Activated naive CD4-positive, alpha-beta T cell treated with anti-CD3 and anti-CD28 coated beads for 36 hours (primary cell): ENCODE measurements at regions not wholly inside any gene's neighbourhood (a gene's known extent, or its start where the extent isn't known, plus 50 kb on each side); places are given as distances from the start of the nearest gene placed in this dataset.
A peak's percentile ranks its signal among the peaks of the same experiment; 100 is the strongest.

Experiments used
- CTCF ChIA-PET: fragments of 350-600 bp; sonication (Branson Sonifier 250); formaldehyde crosslinking; loops from one replicate; lab custom pipeline; 2021; ENCODE audit warnings: antibody characterized with exemption; lab: Charles Lee
- DNase-seq: peaks from one replicate; pipeline ENCODE4 v3.0.0-alpha.2; 2020
- H3K27ac Mint-ChIP-seq: one replicate; pipeline ENCODE4 v1.8.0; 2021; ENCODE audit warnings: mild to moderate bottlenecking, mixed read lengths
- H3K27me3 Mint-ChIP-seq: one replicate; pipeline ENCODE4 v1.8.0; 2021; ENCODE audit warnings: low read depth, mixed read lengths
- H3K36me3 Mint-ChIP-seq: one replicate; pipeline ENCODE4 v1.8.0; 2021; ENCODE audit warnings: low read depth, mixed read lengths
- H3K4me1 Mint-ChIP-seq: one replicate; pipeline ENCODE4 v1.8.0; 2021; ENCODE audit warnings: low read depth, mixed read lengths
- H3K4me3 Mint-ChIP-seq: one replicate; pipeline ENCODE4 v1.8.0; 2021; ENCODE audit warnings: mild to moderate bottlenecking, moderate library complexity, mixed read lengths
- H3K9me3 Mint-ChIP-seq: one replicate; pipeline ENCODE4 v1.8.0; 2021; ENCODE audit warnings: mixed read lengths
- intact Hi-C: fragments of 100-400 bp; cut with micrococcal nuclease; formaldehyde crosslinking; loops from one replicate; pipeline ENCODE4 v1.15.1; 2023

DNA sequence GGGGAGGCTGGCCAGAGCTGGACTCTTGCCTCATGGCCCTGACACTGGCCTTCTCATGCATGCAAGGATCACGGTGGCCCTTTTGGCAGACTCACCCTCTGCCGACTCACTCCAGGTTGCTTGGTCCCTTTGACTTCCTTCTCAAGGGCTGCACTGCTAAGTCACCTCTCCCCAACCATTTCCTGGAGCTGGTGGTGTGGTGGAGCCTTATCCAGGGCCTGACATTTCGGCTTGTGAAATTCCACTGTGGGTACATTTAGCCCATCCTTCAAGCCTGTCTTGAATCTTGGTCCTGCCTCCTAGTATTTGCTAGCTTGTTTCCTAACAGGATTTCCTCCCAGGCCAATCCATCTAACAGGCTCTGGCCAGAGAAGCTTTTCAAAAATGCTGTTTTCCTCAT is 52.6 kb upstream of the JUN start:
- Mint-ChIP-seq H3K4me3 (no peak overlapping the region), H3K27me3 (no peaks in the 10 kb centered on the region), H3K27ac (no peak overlapping the region), H3K9me3 (no peaks in the 10 kb centered on the region), H3K4me1 (no peaks in the 10 kb centered on the region), H3K36me3 (no peaks in the 10 kb centered on the region)
- no peak for DNase-seq
- CTCF ChIA-PET: no interaction called here
- intact Hi-C loops: no loop called here

DNA sequence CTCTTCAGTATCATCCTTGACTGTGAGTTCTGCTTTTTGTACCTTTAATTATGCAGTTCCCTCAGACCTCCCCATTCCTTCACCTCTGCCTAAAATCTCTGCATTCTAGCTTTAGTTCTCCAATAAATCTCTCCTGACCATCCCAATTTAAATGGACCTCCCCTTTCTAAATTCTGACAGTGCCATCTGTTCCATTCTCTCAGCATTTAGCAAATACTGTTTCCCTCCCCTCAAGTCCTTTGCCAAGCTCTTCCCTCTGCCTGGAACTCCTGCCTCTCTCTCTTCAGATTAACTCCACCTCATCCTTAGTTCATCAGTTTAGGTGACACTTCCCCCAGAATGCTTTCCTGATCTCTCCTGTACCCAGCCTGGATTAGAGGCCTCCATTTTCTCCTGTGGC is 54.0 kb upstream of the JUN start:
- Mint-ChIP-seq H3K4me1 (no peaks in the 10 kb centered on the region), H3K27me3 (no peaks in the 10 kb centered on the region), H3K4me3 (no peak overlapping the region), H3K9me3 (no peaks in the 10 kb centered on the region), H3K36me3 (no peaks in the 10 kb centered on the region), H3K27ac (no peak overlapping the region)
- DNase-seq: no peak
- intact Hi-C loops: no loop called here
- CTCF ChIA-PET: no interaction called here

DNA sequence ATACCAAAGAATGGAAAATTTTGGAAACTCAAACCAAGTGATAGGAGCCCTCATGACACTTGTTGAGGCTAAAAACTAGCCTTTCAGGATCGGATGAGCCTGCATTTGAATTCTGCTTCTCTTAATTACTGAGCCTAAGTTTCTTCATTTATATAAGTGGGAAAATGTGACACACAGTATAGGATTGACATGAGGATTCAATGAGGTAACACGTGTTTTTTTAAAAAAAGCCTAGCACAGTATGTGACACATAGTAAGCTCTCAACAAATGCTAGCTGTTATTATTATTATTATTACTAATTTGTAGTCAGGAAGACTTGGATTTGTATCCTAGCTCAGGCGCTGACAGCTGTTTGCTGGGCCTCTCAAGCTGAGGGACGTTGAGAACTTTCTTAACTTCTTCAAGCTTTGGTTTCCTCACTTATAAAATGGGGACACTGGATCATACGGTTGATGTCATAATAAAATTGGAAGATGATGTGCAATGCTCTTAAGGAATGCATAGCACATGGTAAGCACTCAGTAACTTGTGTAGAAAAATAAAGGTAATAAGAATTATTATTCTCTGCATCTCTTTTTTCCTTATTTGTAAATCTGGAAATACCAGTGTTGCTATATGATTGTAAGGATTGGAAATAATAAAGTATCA is 55.4 kb upstream of the JUN start:
- Mint-ChIP-seq H3K4me3 (no peak overlapping the region), H3K4me1 (no peaks in the 10 kb centered on the region), H3K27ac (no peak overlapping the region), H3K27me3 (no peaks in the 10 kb centered on the region), H3K36me3 (no peaks in the 10 kb centered on the region), H3K9me3 (no peaks in the 10 kb centered on the region)
- no peak for DNase-seq
- CTCF ChIA-PET: interaction anchor here (0.6 to 0.9 kb wide), 2 partner anchors 56 to 213 kb away, joined by 3 read pairs; no protein-coding TSS in a partner anchor
- intact Hi-C loops: no loop called here

DNA sequence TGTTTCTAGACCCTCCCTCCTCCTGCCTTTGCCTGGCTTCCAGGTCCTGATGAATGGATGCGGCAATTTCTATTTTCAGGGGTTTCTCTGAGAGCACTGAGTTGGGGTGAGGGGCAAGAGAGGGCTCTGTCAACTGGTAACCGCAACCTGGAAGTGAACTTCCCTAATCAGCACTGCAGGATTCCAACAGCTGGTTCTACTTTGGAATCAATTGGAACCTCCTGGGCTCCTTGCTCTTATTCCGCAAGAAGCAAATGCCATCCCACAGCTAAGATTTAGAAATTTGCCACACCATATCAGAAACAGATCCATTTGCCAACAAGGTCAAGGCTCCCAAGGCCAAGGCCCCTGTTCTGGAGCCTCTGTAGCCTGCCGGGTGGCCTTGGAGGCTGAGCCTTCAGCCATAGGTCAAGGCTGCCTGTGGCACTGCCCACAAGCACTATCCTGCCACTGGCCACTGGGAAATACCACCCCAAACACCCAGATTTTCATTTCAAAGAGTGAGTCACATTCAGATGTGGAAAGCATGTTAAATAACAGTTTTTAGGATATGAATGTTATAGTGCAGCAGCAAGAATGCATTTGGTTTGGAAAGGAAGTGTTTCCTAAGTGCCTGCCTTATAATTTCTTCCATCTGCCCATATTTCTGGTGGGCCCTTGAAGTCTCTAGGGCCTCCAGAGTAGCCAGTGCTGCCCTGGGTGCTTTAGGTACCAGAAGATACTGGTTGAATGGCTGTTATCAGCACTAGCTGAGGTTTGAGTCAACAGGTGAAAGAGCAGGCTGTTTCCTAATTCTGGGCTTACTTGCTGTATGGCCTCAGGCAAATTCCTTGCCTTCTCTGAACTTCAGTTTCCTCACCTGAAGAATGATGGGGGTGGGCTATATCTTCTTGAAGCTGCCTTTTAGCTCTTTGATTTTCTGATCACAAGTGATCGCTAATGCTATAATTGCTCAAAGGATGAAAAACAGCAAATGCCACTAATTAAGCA is 56.3 kb upstream of the JUN start:
- H3K9me3 Mint-ChIP-seq: no peaks in the 10 kb centered on the region
- no peaks in the 10 kb centered on the region for H3K4me1 Mint-ChIP-seq
- DNase-seq: no peak
- H3K4me3 Mint-ChIP-seq: no peak overlapping the region
- intact Hi-C loops: loop anchor here (2.0 kb wide), 1 partner anchor 55 kb away; the partner anchor contains the start of gene JUN
- no peak overlapping the region for H3K27ac Mint-ChIP-seq
- no peaks in the 10 kb centered on the region for H3K36me3 Mint-ChIP-seq
- CTCF ChIA-PET: no interaction called here
- no peaks in the 10 kb centered on the region for H3K27me3 Mint-ChIP-seq

DNA sequence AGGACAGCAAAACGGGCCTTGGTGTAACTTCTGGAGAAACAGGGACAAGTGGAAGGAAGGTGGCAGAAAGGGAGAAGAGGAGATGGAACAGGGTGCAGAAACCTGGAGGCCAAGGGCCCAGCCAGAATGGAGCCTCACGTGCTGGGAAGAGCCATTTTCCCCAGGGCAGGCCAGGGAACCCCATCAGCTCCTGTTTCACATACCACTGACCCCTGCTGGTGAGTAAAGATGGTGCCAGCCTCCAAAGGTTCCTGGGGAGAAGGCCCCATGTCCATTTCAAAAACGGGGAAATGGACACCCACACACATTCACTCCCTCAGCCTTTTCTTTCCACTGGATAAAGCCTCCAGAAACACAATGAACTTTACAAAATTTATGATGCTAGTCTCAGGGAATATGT is 57.6 kb upstream of the JUN start:
- Mint-ChIP-seq H3K9me3 (no peaks in the 10 kb centered on the region), H3K27me3 (no peaks in the 10 kb centered on the region), H3K4me1 (no peaks in the 10 kb centered on the region), H3K27ac (no peak overlapping the region), H3K4me3 (no peak overlapping the region), H3K36me3 (no peaks in the 10 kb centered on the region)
- intact Hi-C loops: loop anchor here (2.0 kb wide), 1 partner anchor 57 kb away; the partner anchor contains the start of gene JUN
- CTCF ChIA-PET: interaction anchor here (0.5 to 1.1 kb wide), 2 partner anchors 19 to 219 kb away, joined by 3 to 4 read pairs; no protein-coding TSS in a partner anchor
- peak; percentile 16 for DNase-seq

DNA sequence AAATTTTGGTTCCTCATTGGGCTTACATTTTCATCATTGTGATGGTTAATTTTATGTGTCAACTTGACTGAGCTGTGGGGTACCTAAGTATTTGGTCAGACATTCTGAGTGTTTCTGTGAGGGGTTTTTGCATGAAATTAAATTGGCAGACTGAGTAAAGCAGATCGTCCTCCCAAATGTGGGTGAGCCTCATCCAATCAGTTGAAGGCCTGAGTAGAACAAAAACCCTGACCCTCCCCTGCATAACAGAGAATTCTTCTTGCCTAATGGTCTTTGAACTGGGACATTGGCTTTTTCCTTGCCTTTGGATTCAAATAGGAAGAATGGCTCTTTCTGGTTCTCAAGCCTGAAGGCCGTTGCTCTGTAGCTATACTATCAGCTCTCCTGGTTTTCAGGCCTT is 59.1 kb upstream of the JUN start:
- CTCF ChIA-PET: interaction anchor here (0.9 kb wide), 1 partner anchor 142 kb away, joined by 7 read pairs; no protein-coding TSS in a partner anchor
- Mint-ChIP-seq H3K36me3 (no peaks in the 10 kb centered on the region), H3K4me1 (no peaks in the 10 kb centered on the region), H3K9me3 (no peaks in the 10 kb centered on the region), H3K4me3 (no peak overlapping the region), H3K27ac (no peak overlapping the region), H3K27me3 (no peaks in the 10 kb centered on the region)
- no peak for DNase-seq
- intact Hi-C loops: no loop called here

DNA sequence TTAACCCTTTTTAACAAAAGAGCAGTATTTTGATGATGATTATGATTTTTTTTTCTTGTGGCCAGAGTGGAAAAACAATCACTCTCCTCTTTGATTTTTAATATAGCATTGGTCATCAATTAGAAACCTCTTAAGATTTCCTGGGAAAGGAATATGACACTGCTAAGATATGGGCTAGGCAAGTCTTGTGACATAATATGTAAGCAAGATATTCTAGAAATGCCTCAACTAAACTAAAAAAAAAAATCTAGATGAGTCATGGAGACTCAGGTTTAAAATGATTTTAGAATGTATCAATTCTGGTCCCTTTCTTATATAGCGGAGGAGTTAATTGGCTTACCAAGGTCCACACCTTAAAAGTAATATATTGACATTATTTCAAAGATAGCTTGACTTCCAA is 60.3 kb upstream of the JUN start:
- H3K4me1 Mint-ChIP-seq: no peaks in the 10 kb centered on the region
- no peak overlapping the region for H3K27ac Mint-ChIP-seq
- no peaks in the 10 kb centered on the region for H3K9me3 Mint-ChIP-seq
- intact Hi-C loops: no loop called here
- H3K4me3 Mint-ChIP-seq: no peak overlapping the region
- CTCF ChIA-PET: interaction anchor here (0.9 kb wide), 1 partner anchor 144 kb away, joined by 7 read pairs; no protein-coding TSS in a partner anchor
- H3K36me3 Mint-ChIP-seq: no peaks in the 10 kb centered on the region
- DNase-seq: no peak
- no peaks in the 10 kb centered on the region for H3K27me3 Mint-ChIP-seq

DNA sequence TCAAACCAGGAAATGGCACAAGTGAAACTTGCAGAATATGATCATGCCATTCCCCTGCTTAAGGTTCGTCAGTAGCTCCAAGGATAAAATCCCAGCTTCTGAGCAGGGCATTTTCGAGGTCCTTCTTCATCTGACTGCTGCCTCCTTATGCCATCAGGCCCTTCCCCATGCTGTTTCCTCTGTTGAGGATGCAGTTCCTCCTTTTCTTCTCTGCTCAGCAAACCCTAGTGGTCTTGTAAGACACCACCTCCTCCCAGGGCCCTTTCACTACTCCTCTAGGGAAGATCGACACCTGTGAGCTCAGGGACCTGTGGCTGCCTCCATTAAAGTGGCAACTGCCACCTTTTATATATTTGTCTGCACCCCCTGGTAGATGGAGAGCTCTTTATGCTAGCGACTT is 62.1 kb upstream of the JUN start:
- no peak overlapping the region for H3K27ac Mint-ChIP-seq
- CTCF ChIA-PET: interaction anchor here (0.8 kb wide), 1 partner anchor 55 kb away, joined by 3 read pairs; no protein-coding TSS in a partner anchor

DNA sequence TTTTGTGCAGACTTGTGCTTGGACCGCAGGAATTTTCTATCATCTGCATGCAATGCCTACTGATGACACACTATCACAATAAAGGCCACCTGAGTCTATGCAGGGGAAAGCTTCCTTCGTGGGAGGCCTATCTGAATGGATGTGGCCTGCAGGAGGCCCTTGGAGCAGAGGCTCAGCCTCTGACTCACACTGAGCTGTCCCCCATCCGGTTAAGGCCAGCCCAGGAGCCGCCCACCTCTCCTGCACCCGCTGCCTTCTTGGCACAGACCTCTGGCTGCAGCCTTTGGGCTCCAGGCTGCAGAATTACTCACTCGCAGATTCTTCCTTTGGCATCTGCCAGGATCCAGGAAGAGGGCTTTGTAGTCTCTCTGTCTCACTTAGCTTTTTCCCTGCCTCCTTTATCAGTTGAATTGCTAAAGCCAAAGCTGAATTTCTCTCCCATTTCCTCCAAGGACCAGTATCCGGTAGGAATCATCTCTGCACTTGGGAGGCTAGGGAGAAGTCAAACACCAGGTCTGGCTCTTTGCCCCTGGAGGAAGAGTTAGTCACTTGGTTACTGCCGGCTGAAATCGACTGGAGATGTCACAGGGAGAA is 65.1 kb upstream of the JUN start:
- Mint-ChIP-seq H3K27ac (no peak overlapping the region), H3K27me3 (no peaks in the 10 kb centered on the region), H3K4me3 (no peak overlapping the region), H3K36me3 (no peaks in the 10 kb centered on the region), H3K9me3 (no peaks in the 10 kb centered on the region), H3K4me1 (no peaks in the 10 kb centered on the region)
- CTCF ChIA-PET: no interaction called here
- no peak for DNase-seq
- intact Hi-C loops: no loop called here

More for the DNA sequence above, 62.1 kb upstream of the JUN start:
- Mint-ChIP-seq H3K4me1 (no peaks in the 10 kb centered on the region), H3K36me3 (no peaks in the 10 kb centered on the region), H3K9me3 (no peaks in the 10 kb centered on the region), H3K4me3 (no peak overlapping the region), H3K27me3 (no peaks in the 10 kb centered on the region)
- intact Hi-C loops: no loop called here
- DNase-seq: no peak

DNA sequence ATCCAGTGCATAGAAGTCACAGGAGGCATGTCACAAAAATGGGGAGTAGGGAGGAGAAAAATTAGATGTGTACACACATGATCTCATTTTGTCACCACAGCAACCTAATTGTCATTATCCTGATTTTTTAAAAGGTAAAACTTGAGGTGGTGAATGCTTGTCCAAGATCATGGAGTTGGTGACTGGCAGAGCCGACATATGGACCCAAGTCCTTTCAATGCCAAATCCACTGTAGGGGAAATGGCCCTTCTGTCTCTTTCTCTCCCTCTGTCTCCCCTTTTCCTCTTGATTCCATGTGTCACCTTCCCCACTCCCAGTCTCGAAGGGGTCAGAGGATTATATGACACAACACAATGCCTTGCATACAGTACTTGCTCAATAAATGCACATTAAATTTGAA is 65.7 kb upstream of the JUN start:
- H3K27ac Mint-ChIP-seq: no peak overlapping the region
- H3K27me3 Mint-ChIP-seq: no peaks in the 10 kb centered on the region
- H3K9me3 Mint-ChIP-seq: no peaks in the 10 kb centered on the region
- no peak for DNase-seq
- H3K4me3 Mint-ChIP-seq: no peak overlapping the region
- CTCF ChIA-PET: no interaction called here
- intact Hi-C loops: no loop called here
- peaks cover 2% of the 10 kb centered on the region for H3K4me1 Mint-ChIP-seq
- no peaks in the 10 kb centered on the region for H3K36me3 Mint-ChIP-seq

DNA sequence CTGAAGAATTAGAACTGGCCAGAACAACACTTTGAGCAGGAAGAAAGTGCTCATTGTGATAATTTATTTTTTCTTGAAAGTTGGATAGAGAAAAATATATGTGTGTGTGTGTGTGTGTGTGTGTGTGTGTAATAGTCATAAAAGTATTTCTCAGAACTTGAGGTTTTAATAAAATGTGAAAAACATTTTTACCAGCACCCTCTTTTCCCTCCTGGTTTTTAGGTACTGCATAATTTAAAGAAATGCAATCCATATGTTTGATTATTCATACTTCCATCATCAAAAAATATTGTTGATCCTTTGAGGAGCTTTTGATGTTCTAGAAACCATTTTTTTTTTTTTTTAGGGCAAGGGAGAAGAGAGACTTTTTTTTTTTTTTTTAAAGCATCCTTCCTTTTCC is 66.8 kb upstream of the JUN start:
- Mint-ChIP-seq H3K4me3 (no peak overlapping the region), H3K9me3 (no peaks in the 10 kb centered on the region), H3K27ac (no peak overlapping the region), H3K27me3 (no peaks in the 10 kb centered on the region), H3K4me1 (peaks cover 8% of the 10 kb centered on the region), H3K36me3 (no peaks in the 10 kb centered on the region)
- intact Hi-C loops: no loop called here
- DNase-seq: no peak
- CTCF ChIA-PET: no interaction called here

DNA sequence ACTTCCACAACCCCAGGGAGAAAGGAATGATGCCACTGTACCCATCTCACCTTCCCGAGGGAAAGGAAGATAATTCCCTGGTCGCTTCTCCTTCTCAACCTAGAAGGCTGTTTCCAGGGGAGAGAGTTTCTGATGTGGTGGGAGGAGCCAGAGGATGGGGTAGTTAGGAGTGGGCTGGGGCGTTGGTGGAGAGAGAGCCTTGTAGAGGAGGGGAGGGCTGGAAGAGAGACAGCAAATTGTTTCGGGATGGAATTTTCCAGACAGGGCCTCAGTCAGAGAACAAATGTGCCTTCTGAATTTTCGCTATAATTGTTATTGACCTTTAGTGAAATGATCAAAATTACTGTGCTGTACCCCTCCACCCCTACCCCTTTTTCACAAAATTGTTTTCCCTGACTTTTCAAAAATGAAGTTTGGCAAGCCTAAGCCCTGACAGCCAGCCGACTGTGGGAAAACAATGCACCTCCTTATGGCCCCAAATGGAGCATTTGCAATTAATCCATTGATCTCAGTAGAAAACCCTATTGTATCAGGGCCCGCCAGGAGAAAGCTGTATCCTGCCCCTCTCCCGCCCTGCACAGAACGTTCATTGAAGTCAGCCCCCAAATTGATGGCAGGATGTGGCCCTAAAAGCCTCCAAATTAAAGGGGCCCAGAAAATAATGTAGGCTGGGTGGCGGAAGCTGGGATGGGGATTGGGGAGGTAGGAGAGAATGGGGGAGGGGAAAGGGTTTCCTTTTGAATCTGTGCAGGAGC is 69.1 kb upstream of the JUN start:
- intact Hi-C loops: no loop called here
- H3K4me1 Mint-ChIP-seq: peaks cover 20% of the 10 kb centered on the region
- H3K4me3 Mint-ChIP-seq: no peak overlapping the region
- DNase-seq: no peak
- CTCF ChIA-PET: interaction anchor here (0.6 kb wide), 1 partner anchor 1126 kb away, joined by 3 read pairs; no protein-coding TSS in a partner anchor
- H3K9me3 Mint-ChIP-seq: no peaks in the 10 kb centered on the region
- no peaks in the 10 kb centered on the region for H3K36me3 Mint-ChIP-seq
- no peak overlapping the region for H3K27ac Mint-ChIP-seq
- no peaks in the 10 kb centered on the region for H3K27me3 Mint-ChIP-seq
